ENCODE measurements at regions not wholly inside any gene's neighbourhood (a gene's known extent, or its start where the extent isn't known, plus 50 kb on each side); places are given as distances from the start of the nearest gene placed in this dataset.

GRCh38 chr5:93048858-93049257 is 532.2 kb downstream of the NR2F1-AS1 start:
- 89 to 99% (median 97%) methylated on average over 2 of the region's 2 CpGs for WGBS, 3 donors
- no peaks in the 10 kb centered on the region for H3K4me1 ChIP-seq (ENCODE audit: insufficient read depth)
- H3K27me3 ChIP-seq: no peaks in the 10 kb centered on the region
- DNase-seq: no peak
- no peaks in the 10 kb centered on the region for H3K36me3 ChIP-seq
- H3K27ac ChIP-seq: no peak overlapping the region
- TF ChIP-seq POLR2A (IDR thresholded peaks at IDR 0.05): no peak
- intact Hi-C loops (cut with DNase I): no loop called here
- no peak overlapping the region for H3K4me3 ChIP-seq
- no peaks in the 10 kb centered on the region for H3K9me3 ChIP-seq

GRCh38 chr5:93044859-93045666 is 536.0 kb downstream of the NR2F1-AS1 start:
- no peak for TF ChIP-seq EP300 (IDR thresholded peaks at IDR 0.05)
- TF ChIP-seq POLR2A (IDR thresholded peaks at IDR 0.05): no peak
- no peak for TF ChIP-seq CTCF (IDR thresholded peaks at IDR 0.05)
- no peak for DNase-seq
- Histone ChIP-seq H3K4me3 (no peak overlapping the region), H3K27me3 (no peaks in the 10 kb centered on the region), H3K36me3 (no peaks in the 10 kb centered on the region), H3K9me3 (no peaks in the 10 kb centered on the region), H3K27ac (no peak overlapping the region), H3K4me1 (ENCODE audit: insufficient read depth) (no peaks in the 10 kb centered on the region)
- intact Hi-C loops (cut with DNase I): no loop called here
- WGBS, 3 donors: 94 to 100% (median 95%) methylated on average over 1 of the region's 1 CpG

- no peaks in the 10 kb centered on the region for H3K4me1 ChIP-seq (ENCODE audit: insufficient read depth)
- no peak overlapping the region for H3K27ac ChIP-seq
- no peaks in the 10 kb centered on the region for H3K36me3 ChIP-seq
- no peaks in the 10 kb centered on the region for H3K27me3 ChIP-seq
- no peaks in the 10 kb centered on the region for H3K9me3 ChIP-seq
- DNase-seq: no peak
- intact Hi-C loops (cut with DNase I): no loop called here
- TF ChIP-seq EP300 (IDR thresholded peaks at IDR 0.05) (no peak), CTCF (IDR thresholded peaks at IDR 0.05) (no peak), POLR2A (IDR thresholded peaks at IDR 0.05) (no peak)
- no peak overlapping the region for H3K4me3 ChIP-seq
Measured at GRCh38 chr5:93039888-93040287, 541.1 kb downstream of the NR2F1-AS1 start.

GRCh38 chr5:93034621-93035590 is 546.1 kb downstream of the NR2F1-AS1 start:
- Histone ChIP-seq H3K9me3 (no peaks in the 10 kb centered on the region), H3K4me1 (ENCODE audit: insufficient read depth) (no peaks in the 10 kb centered on the region), H3K27ac (no peak overlapping the region), H3K27me3 (no peaks in the 10 kb centered on the region), H3K4me3 (no peak overlapping the region), H3K36me3 (no peaks in the 10 kb centered on the region)
- 76 to 83% (median 81%) methylated on average over 9 of the region's 9 CpGs for WGBS, 3 donors
- no peak for DNase-seq
- intact Hi-C loops (cut with DNase I): no loop called here
- TF ChIP-seq EP300 (IDR thresholded peaks at IDR 0.05) (no peak), CTCF (IDR thresholded peaks at IDR 0.05) (no peak), POLR2A (IDR thresholded peaks at IDR 0.05) (no peak)
